ENCODE measurements at regions not wholly inside any gene's neighbourhood (a gene's known extent, or its start where the extent isn't known, plus 50 kb on each side); places are given as distances from the start of the nearest gene placed in this dataset.

DNA sequence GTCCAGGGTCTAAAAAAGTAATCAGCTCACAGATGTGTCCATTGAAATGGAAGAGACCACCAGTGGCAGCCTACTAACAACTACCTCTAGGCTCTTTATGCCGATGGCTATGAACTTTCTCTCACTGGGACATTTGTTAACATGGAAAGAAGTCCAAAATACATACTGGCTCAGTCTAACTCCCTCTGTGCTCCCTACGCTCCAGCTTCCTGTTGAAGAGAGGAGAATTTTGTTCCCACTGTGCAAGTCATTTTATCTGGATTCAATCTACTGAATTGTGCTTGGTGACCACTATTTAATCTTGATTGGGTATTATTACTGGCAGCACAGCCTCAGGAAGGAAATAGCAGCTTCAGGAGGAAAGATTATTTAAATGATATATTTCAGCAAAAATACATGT lies 128.8 kb upstream of the ARGLU1 start:
- Histone ChIP-seq H3K4me3 (no peak overlapping the region), H3K27me3 (no peaks in the 10 kb centered on the region), H3K9me3 (no peaks in the 10 kb centered on the region), H3K4me1 (no peaks in the 10 kb centered on the region), H3K27ac (no peak overlapping the region), H3K36me3 (no peaks in the 10 kb centered on the region)
- TF ChIP-seq, protein P1, sequence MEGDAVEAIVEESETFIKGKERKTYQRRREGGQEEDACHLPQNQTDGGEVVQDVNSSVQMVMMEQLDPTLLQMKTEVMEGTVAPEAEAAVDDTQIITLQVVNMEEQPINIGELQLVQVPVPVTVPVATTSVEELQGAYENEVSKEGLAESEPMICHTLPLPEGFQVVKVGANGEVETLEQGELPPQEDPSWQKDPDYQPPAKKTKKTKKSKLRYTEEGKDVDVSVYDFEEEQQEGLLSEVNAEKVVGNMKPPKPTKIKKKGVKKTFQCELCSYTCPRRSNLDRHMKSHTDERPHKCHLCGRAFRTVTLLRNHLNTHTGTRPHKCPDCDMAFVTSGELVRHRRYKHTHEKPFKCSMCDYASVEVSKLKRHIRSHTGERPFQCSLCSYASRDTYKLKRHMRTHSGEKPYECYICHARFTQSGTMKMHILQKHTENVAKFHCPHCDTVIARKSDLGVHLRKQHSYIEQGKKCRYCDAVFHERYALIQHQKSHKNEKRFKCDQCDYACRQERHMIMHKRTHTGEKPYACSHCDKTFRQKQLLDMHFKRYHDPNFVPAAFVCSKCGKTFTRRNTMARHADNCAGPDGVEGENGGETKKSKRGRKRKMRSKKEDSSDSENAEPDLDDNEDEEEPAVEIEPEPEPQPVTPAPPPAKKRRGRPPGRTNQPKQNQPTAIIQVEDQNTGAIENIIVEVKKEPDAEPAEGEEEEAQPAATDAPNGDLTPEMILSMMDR (IDR thresholded peaks at IDR 0.05) = no peak
- TF ChIP-seq POLR2A (IDR thresholded peaks at IDR 0.05) (no peak), POLR2AphosphoS5 (IDR thresholded peaks at IDR 0.05) (no peak)
- intact Hi-C loops (cut with DNase I; ENCODE audit: low total_unique reads) = no loop called here
- DNase-seq (ENCODE audit: low spot score in 2 of 2) = no peak

DNA sequence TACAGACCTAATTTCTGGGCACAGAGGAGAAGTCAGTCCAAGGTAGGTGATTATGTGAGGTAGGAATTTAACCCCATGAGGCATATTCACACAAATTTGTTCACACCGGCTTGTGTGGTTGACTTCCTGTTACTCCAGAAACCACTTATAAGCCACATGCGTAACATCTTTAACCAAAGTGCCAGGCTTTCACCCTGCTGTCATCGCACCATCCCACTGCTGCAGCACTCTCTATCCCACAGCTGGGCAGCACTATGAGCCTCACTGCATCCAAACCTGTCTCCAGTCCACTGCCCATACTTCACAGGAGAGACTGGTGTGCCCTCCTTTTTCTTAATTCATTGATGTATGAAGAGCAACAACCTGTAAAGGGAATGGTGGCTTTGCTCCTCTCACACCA lies 128.2 kb upstream of the ARGLU1 start:
- Histone ChIP-seq H3K4me3 (no peak overlapping the region), H3K4me1 (no peaks in the 10 kb centered on the region), H3K9me3 (no peaks in the 10 kb centered on the region), H3K36me3 (no peaks in the 10 kb centered on the region), H3K27me3 (no peaks in the 10 kb centered on the region), H3K27ac (no peak overlapping the region)
- no peak for DNase-seq (ENCODE audit: low spot score in 2 of 2)
- TF ChIP-seq POLR2AphosphoS5 (IDR thresholded peaks at IDR 0.05) = no peak
- no peak for TF ChIP-seq POLR2A (IDR thresholded peaks at IDR 0.05)
- TF ChIP-seq, protein P1 (IDR thresholded peaks at IDR 0.05) = no peak
- intact Hi-C loops (cut with DNase I; ENCODE audit: low total_unique reads) = no loop called here

DNA sequence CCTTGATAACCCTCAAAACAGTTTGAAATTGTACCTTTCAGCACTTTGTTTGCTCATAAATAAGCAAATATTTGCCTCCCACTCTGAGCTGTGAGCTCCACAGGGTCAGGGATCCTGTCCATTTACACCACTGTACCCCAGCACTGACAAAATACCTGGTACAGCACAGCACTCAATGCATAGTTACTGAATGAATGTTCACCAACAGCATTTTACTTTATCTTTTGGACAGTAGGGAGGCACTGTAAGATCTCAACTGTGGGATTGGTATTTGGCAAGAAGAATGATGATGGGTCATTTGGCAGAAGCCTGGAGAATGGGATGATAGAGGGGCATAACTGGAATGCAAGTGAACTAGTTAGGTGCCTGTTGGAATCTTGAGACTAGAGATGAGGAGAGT lies 127.2 kb upstream of the ARGLU1 start:
- Histone ChIP-seq H3K36me3 (no peaks in the 10 kb centered on the region), H3K27me3 (no peaks in the 10 kb centered on the region), H3K9me3 (no peaks in the 10 kb centered on the region), H3K27ac (no peak overlapping the region), H3K4me1 (no peaks in the 10 kb centered on the region), H3K4me3 (no peak overlapping the region)
- TF ChIP-seq POLR2AphosphoS5 (IDR thresholded peaks at IDR 0.05) (no peak), POLR2A (IDR thresholded peaks at IDR 0.05) (no peak)
- TF ChIP-seq, protein P1 (IDR thresholded peaks at IDR 0.05) = no peak
- intact Hi-C loops (cut with DNase I; ENCODE audit: low total_unique reads) = no loop called here
- DNase-seq (ENCODE audit: low spot score in 2 of 2) = no peak

GRCh38 chr13:106691861-106692260 lies 123.9 kb upstream of the ARGLU1 start:
- TF ChIP-seq, protein P1 (IDR thresholded peaks at IDR 0.05) = no peak
- TF ChIP-seq POLR2AphosphoS5 (IDR thresholded peaks at IDR 0.05) (no peak), POLR2A (IDR thresholded peaks at IDR 0.05) (no peak)
- H3K36me3 ChIP-seq = no peaks in the 10 kb centered on the region
- no peak overlapping the region for H3K4me3 ChIP-seq
- intact Hi-C loops (cut with DNase I; ENCODE audit: low total_unique reads) = no loop called here
- no peak overlapping the region for H3K27ac ChIP-seq
- no peaks in the 10 kb centered on the region for H3K4me1 ChIP-seq
- H3K9me3 ChIP-seq = no peaks in the 10 kb centered on the region
- DNase-seq (ENCODE audit: low spot score in 2 of 2) = no peak
- H3K27me3 ChIP-seq = no peaks in the 10 kb centered on the region

DNA sequence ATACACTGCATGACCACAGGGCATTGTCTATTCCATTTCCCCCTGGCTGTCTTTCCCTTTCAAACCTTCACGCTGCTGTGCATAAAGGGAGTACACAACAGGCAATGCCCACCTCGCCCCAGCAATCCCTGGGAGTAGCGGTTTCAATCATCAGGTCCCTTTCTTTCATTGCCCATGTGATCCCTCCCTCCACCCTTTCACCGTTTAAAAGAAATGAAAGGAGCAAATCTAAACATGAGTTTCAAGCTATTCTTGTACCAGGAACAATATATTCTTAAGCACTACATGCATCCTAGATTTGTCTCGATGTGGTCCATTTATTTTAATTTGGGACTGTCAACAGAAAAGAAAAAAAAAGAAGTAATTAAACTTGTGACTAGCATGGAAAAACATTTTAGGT lies 123.4 kb upstream of the ARGLU1 start:
- H3K9me3 ChIP-seq = no peaks in the 10 kb centered on the region
- no peak overlapping the region for H3K27ac ChIP-seq
- H3K36me3 ChIP-seq = no peaks in the 10 kb centered on the region
- no peaks in the 10 kb centered on the region for H3K27me3 ChIP-seq
- no peak for DNase-seq (ENCODE audit: low spot score in 2 of 2)
- TF ChIP-seq POLR2AphosphoS5 (IDR thresholded peaks at IDR 0.05) (no peak), POLR2A (IDR thresholded peaks at IDR 0.05) (no peak)
- TF ChIP-seq, protein P1 (IDR thresholded peaks at IDR 0.05) = no peak
- no peak overlapping the region for H3K4me3 ChIP-seq
- H3K4me1 ChIP-seq = no peaks in the 10 kb centered on the region
- intact Hi-C loops (cut with DNase I; ENCODE audit: low total_unique reads) = no loop called here

Measured in breast epithelium (tissue), 4 donors.